ENCODE measurements at regions not wholly inside any gene's neighbourhood (a gene's known extent, or its start where the extent isn't known, plus 50 kb on each side); places are given as distances from the start of the nearest gene placed in this dataset.

DNA sequence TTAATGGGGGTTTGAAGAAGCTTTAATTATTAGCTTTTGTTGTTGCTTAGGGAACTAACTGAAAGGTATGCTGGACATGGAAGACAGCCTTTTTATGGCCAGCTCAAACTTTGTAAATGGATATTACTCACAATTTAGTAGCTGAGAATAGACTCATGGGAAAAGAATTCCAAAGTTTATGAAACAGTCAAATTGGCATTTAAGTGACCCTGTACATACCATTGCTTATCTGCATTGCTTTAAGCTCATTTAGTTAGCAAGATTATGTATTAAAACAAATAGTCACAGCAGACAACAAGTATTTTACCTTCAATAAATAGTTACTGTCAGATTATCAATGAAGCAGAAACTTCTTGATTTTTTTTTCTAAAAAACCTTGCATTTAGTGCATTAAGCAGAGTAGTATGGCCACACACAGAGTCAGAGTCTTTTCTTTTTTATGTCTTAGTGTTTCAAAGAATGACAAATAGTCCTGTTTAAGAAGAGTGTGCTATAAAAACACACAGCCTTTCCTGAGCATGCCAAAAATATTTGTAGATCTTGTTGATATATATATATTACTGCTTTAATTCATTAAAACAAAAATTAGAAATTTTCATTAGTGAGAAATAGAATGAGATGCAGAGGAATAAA lies 102.2 kb downstream of the TTC6 start:
- no peak overlapping the region for H3K27ac ChIP-seq
- TF ChIP-seq, protein P1, sequence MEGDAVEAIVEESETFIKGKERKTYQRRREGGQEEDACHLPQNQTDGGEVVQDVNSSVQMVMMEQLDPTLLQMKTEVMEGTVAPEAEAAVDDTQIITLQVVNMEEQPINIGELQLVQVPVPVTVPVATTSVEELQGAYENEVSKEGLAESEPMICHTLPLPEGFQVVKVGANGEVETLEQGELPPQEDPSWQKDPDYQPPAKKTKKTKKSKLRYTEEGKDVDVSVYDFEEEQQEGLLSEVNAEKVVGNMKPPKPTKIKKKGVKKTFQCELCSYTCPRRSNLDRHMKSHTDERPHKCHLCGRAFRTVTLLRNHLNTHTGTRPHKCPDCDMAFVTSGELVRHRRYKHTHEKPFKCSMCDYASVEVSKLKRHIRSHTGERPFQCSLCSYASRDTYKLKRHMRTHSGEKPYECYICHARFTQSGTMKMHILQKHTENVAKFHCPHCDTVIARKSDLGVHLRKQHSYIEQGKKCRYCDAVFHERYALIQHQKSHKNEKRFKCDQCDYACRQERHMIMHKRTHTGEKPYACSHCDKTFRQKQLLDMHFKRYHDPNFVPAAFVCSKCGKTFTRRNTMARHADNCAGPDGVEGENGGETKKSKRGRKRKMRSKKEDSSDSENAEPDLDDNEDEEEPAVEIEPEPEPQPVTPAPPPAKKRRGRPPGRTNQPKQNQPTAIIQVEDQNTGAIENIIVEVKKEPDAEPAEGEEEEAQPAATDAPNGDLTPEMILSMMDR (IDR thresholded peaks at IDR 0.05) = no peak
- no peak for DNase-seq (ENCODE audit: low spot score)
- H3K4me3 ChIP-seq = no peak overlapping the region

GRCh38 chr14:37698840-37699777 lies 103.7 kb downstream of the TTC6 start:
- Histone ChIP-seq H3K4me3 (no peak overlapping the region), H3K27ac (no peak overlapping the region)
- DNase-seq (ENCODE audit: low spot score) = no peak
- TF ChIP-seq, protein P1 (IDR thresholded peaks at IDR 0.05) = no peak

- TF ChIP-seq, protein P1 (IDR thresholded peaks at IDR 0.05) = no peak
- DNase-seq (ENCODE audit: low spot score) = no peak
- H3K4me3 ChIP-seq = no peak overlapping the region
- H3K27ac ChIP-seq = no peak overlapping the region
Measured at GRCh38 chr14:37707716-37708115, 112.3 kb downstream of the TTC6 start.

DNA sequence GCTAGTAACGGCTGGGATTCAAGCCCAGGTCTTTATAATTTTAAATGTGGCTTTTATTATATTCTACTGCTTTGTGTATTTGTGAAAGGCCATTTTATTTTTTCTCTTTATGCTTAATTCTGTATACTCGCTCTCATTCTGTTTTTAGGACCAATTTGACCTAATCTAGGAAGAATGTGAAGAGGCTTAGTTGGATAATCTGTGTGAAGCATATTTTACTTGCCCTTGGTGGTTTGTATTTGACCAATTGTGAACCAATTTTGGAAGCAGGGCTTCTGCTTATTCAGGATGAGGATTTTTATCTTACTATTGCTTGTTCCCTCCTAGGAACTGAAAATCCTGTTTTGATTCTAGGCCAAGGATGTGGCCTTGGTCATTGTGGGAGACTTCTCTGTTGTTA lies 113.1 kb downstream of the TTC6 start:
- Histone ChIP-seq H3K4me3 (no peak overlapping the region), H3K27ac (no peak overlapping the region)
- TF ChIP-seq, protein P1 (IDR thresholded peaks at IDR 0.05) = no peak
- DNase-seq (ENCODE audit: low spot score) = no peak

GRCh38 chr14:37709419-37710195 lies 114.2 kb downstream of the TTC6 start:
- TF ChIP-seq, protein P1 (IDR thresholded peaks at IDR 0.05) = no peak
- DNase-seq (ENCODE audit: low spot score) = no peak
- H3K4me3 ChIP-seq = no peak overlapping the region
- H3K27ac ChIP-seq = no peak overlapping the region

DNA sequence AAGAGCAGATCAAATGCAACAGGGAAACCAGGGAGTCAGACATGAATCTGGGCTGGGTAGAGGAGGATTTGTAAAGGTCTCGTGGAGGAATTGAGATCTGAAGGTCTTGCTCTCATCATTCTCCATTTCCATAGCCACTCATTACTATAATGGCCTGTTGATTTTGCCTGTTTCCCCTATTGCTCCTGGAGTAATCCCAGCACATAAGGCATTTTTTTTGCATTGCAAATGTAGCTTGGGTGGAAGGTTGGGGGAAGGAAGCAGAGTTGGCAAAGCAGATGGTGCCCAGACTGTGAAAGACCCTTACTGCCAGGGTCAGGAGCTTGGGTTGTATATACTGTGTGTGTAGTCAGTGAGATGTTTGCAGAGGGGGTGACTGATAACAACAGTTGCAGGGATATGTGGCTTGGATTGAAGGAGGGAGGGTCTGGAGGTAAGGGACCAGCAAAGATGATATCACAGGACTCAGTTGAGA lies 116.0 kb downstream of the TTC6 start:
- Histone ChIP-seq H3K27ac (no peak overlapping the region), H3K4me3 (no peak overlapping the region)
- TF ChIP-seq, protein P1 (IDR thresholded peaks at IDR 0.05) = no peak
- no peak for DNase-seq (ENCODE audit: low spot score)
